ENCODE measurements at regions not wholly inside any gene's neighbourhood (a gene's known extent, or its start where the extent isn't known, plus 50 kb on each side); places are given as distances from the start of the nearest gene placed in this dataset.

GRCh38 chr12:67006610-67007009 is 262.5 kb upstream of the CAND1 start:
- FAIRE-seq: no peak
- no peak for DNase-seq (ENCODE audit: extremely low read depth in 1 of 4, low spot score in 3 of 4)
- no peaks in the 10 kb centered on the region for H3K9me3 ChIP-seq (replicated peaks; ENCODE audit: control insufficient read depth, insufficient read depth, low read depth, low read length)
- WGBS (ENCODE audit: insufficient coverage, low coverage, missing lambda C conversion rate): 2% methylated on average over 2 of the region's 2 CpGs
- ChIA-PET CTCF (ENCODE audit: low intra/inter-chr PET ratio) (no interaction called here), POLR2A (no interaction called here)
- no TSS peak for BruUV-seq (replicated peaks)
- H3K9me1 ChIP-seq (ENCODE audit: control insufficient read depth, insufficient read depth, low read length): no peaks in the 10 kb centered on the region
- no peak for ATAC-seq
- intact Hi-C loops (cut with micrococcal nuclease): no loop called here
- no peaks in the 10 kb centered on the region for H3K27me3 ChIP-seq (ENCODE audit: control insufficient read depth in 2 of 2, insufficient read depth in 2 of 2, low read length in 2 of 2)
- no peaks in the 10 kb centered on the region for H4K20me1 ChIP-seq (replicated peaks; ENCODE audit: control insufficient read depth, insufficient read depth, low read length)
- in situ Hi-C loops (cut with MboI): no loop called here
- H2AFZ ChIP-seq (ENCODE audit: low read depth, low read length): no peak overlapping the region
- no peak overlapping the region for H3K27ac ChIP-seq (ENCODE audit: extremely low read depth, low read depth, low read length)
- TF ChIP-seq RBM22 (IDR thresholded peaks at IDR 0.05; ENCODE audit: low read depth, low read length, poor library complexity, severe bottlenecking): no peak
- no peak for TF ChIP-seq RNF2 (IDR thresholded peaks at IDR 0.05)
- TF ChIP-seq JUND (IDR thresholded peaks at IDR 0.05; ENCODE audit: borderline replicate concordance, low read depth, low read length): no peak
- TF ChIP-seq JUND (tag; IDR thresholded peaks at IDR 0.05; ENCODE audit: borderline replicate concordance, low read depth, low read length): no peak
- TF ChIP-seq BRF1 (IDR thresholded peaks at IDR 0.05; ENCODE audit: borderline replicate concordance, extremely low read depth, insufficient read length): no peak
- TF ChIP-seq POLR3G (IDR thresholded peaks at IDR 0.05; ENCODE audit: extremely low read depth, insufficient read length, insufficient replicate concordance): no peak
- TF ChIP-seq RBFOX2 (IDR thresholded peaks at IDR 0.05; ENCODE audit: low read depth, low read length): no peak
- no peak for TF ChIP-seq YBX1 (IDR thresholded peaks at IDR 0.05)
- no peak for TF ChIP-seq MNT (conservative IDR thresholded peaks at IDR 0.05)
- no peak for TF ChIP-seq SPI1 (IDR thresholded peaks at IDR 0.05; ENCODE audit: borderline replicate concordance, low read depth, low read length)
- TF ChIP-seq TOE1 (IDR thresholded peaks at IDR 0.05; ENCODE audit: borderline replicate concordance): no peak
- TF ChIP-seq TOE1 (CRISPR knock-in tag; IDR thresholded peaks at IDR 0.05; ENCODE audit: borderline replicate concordance, low read depth): no peak
- no peak for TF ChIP-seq BRF2 (IDR thresholded peaks at IDR 0.05; ENCODE audit: borderline replicate concordance, insufficient read depth, insufficient read length)
- no peak for TF ChIP-seq MAZ (CRISPR knock-in tag; conservative IDR thresholded peaks at IDR 0.05 in 1 of 2, IDR thresholded peaks at IDR 0.05 in 1 of 2)
- TF ChIP-seq ZNF224 (CRISPR knock-in tag; IDR thresholded peaks at IDR 0.05): no peak
- TF ChIP-seq JUN (IDR thresholded peaks at IDR 0.05; ENCODE audit: borderline replicate concordance, low read depth, low read length): no peak
- TF ChIP-seq JUN (CRISPR knock-in tag; IDR thresholded peaks at IDR 0.05; ENCODE audit: borderline replicate concordance): no peak
- TF ChIP-seq ZC3H4 (CRISPR knock-in tag; IDR thresholded peaks at IDR 0.05; ENCODE audit: borderline replicate concordance): no peak
- H3K4me2 ChIP-seq (ENCODE audit: insufficient read depth, low read length): no peak overlapping the region
- H3K79me2 ChIP-seq (ENCODE audit: control insufficient read depth, insufficient read depth, low read length): no peaks in the 10 kb centered on the region
- no peaks in the 10 kb centered on the region for H3K4me1 ChIP-seq (replicated peaks in 1 of 2; ENCODE audit: control insufficient read depth in 2 of 2, insufficient read depth in 2 of 2, low read length in 2 of 2)
- H3K4me3 ChIP-seq: no peak overlapping the region
- H3K36me3 ChIP-seq (ENCODE audit: control insufficient read depth, insufficient read depth, low read length): no peaks in the 10 kb centered on the region
- H3K9ac ChIP-seq (ENCODE audit: insufficient read depth in 1 of 2, low read depth in 2 of 2, low read length in 2 of 2): no peak overlapping the region

All from K562 (cell line).